Embryonic facial prominence (tissue), 1 donor: ENCODE measurements at regions not wholly inside any gene's neighbourhood (a gene's known extent, or its start where the extent isn't known, plus 50 kb on each side); places are given as distances from the start of the nearest gene placed in this dataset.
"Not testable (repeated sequence)": the region's sequence is repeated elsewhere in the genome, so short reads cannot be mapped to it uniquely, and the experiment has no call there.

Experiments
- DNase-seq: peaks from one replicate; pipeline ENCODE4 v3.0.0-alpha.2; 2016; ENCODE audit errors: extremely low spot score

- DNase-seq = no peak
Observed at GRCh38 chr1:54474310-54475251, 68.4 kb upstream of the SSBP3 start.

- no peak for DNase-seq
Observed at GRCh38 chr1:54471588-54471987, 65.4 kb upstream of the SSBP3 start.

- not testable (repeated sequence) for DNase-seq
Observed at GRCh38 chr1:54469444-54469843, 63.2 kb upstream of the SSBP3 start.

- not testable (repeated sequence) for DNase-seq
Observed at GRCh38 chr1:54468288-54469084, 62.3 kb upstream of the SSBP3 start.

- DNase-seq = no peak
Observed at GRCh38 chr1:54465351-54465811, 59.2 kb upstream of the SSBP3 start.

GRCh38 chr1:54464477-54465146 is 58.4 kb upstream of the SSBP3 start:
- DNase-seq = no peak

GRCh38 chr1:54464031-54464476 is 57.9 kb upstream of the SSBP3 start:
- no peak for DNase-seq

GRCh38 chr1:54463259-54464030 is 57.3 kb upstream of the SSBP3 start:
- no peak for DNase-seq

GRCh38 chr1:54462597-54463258 is 56.5 kb upstream of the SSBP3 start:
- no peak for DNase-seq

- DNase-seq = no peak
Observed at GRCh38 chr1:54461731-54462596, 55.8 kb upstream of the SSBP3 start.

- DNase-seq = no peak
Observed at GRCh38 chr1:54460861-54461387, 54.7 kb upstream of the SSBP3 start.

- no peak for DNase-seq
Observed at GRCh38 chr1:54460351-54460750, 54.2 kb upstream of the SSBP3 start.

- no peak for DNase-seq
Observed at GRCh38 chr1:54459726-54460191, 53.6 kb upstream of the SSBP3 start.

- no peak for DNase-seq
Observed at GRCh38 chr1:54459140-54459539, 52.9 kb upstream of the SSBP3 start.

GRCh38 chr1:54456921-54457529 is 50.8 kb upstream of the SSBP3 start:
- DNase-seq = no peak

GRCh38 chr1:54456361-54456760 is 50.2 kb upstream of the SSBP3 start:
- DNase-seq = no peak
